Thyroid gland (tissue), 4 donors: ENCODE measurements at regions not wholly inside any gene's neighbourhood (a gene's known extent, or its start where the extent isn't known, plus 50 kb on each side); places are given as distances from the start of the nearest gene placed in this dataset.

ENCODE experiments used
- DNase-seq, 2 donors: peaks; one replicate each; pipeline ENCODE4 v3.0.0-alpha.2; 2019
- H3K27ac ChIP-seq, 3 donors: fragments of 200-600 bp; sonication (generic); 1 replicate in 2 of 3; 2 replicates in 1 of 3; pipeline ENCODE4 v1.5.1; 2016 to 2019; ENCODE audit warnings: mild to moderate bottlenecking in 1 of 3, moderate library complexity in 1 of 3
- H3K27me3 ChIP-seq: fragments of 200-600 bp; sonication (generic); one replicate; pipeline ENCODE4 v1.5.1; 2019
- H3K36me3 ChIP-seq, 2 donors: fragments of 200-600 bp; sonication (generic); one replicate each; pipeline ENCODE4 v1.5.1; 2016 to 2019
- H3K4me1 ChIP-seq, 2 donors: fragments of 200-600 bp; sonication (generic); one replicate each; pipeline ENCODE4 v1.5.1; 2017 to 2019
- H3K4me3 ChIP-seq, 3 donors: fragments of 200-600 bp; sonication (generic); replicated peaks in 1 of 3; 1 replicate in 2 of 3; 2 replicates in 1 of 3; pipeline ENCODE4 v1.5.1; 2016; ENCODE audit warnings: mild to moderate bottlenecking in 1 of 3
- H3K9me3 ChIP-seq: fragments of 200-600 bp; sonication (generic); one replicate; pipeline ENCODE4 v1.5.1; 2017
- CTCF ChIP-seq, 6 experiments: fragments of 200-600 bp in 3 of 6; fragments of 450-650 bp in 3 of 6; sonication (generic) in 3 of 6; IDR thresholded peaks; one replicate each; pipeline ENCODE4 v1.5.1; 2016 to 2019; ENCODE audit warnings: antibody characterized with exemption in 6 of 6, mild to moderate bottlenecking in 2 of 6, inconsistent platforms in 1 of 6, moderate library complexity in 1 of 6
- POLR2A ChIP-seq, 2 donors: fragments of 450-650 bp; IDR thresholded peaks; one replicate each; pipeline ENCODE4 v1.6.1; 2017; ENCODE audit warnings: antibody characterized with exemption in 2 of 2, mild to moderate bottlenecking in 2 of 2, moderate library complexity in 1 of 2
- WGBS, 2 donors: methylation state at CpG; one replicate each; pipeline ENCODE4 v1.1.5; 2017; 5-methylcytosine and 5-hydroxymethylcytosine counted together
- intact Hi-C: fragments of 100-400 bp; cut with DNase I; formaldehyde crosslinking; loops from one replicate; pipeline ENCODE4 v1.15.1; 2023

GRCh38 chr11:31881825-31882224 lies 70.7 kb upstream of the PAX6 start:
- intact Hi-C loops: no loop called here
- Histone ChIP-seq H3K4me1 (no peaks in the 10 kb centered on the region), H3K4me3 (no peak overlapping the region), H3K27me3 (no peaks in the 10 kb centered on the region), H3K9me3 (no peaks in the 10 kb centered on the region), H3K36me3 (no peaks in the 10 kb centered on the region), H3K27ac (no peak overlapping the region)
- WGBS, 2 donors: 48 to 49% methylated on average over 2 of the region's 2 CpGs
- DNase-seq: no peak
- TF ChIP-seq POLR2A (IDR thresholded peaks at IDR 0.05) (no peak), CTCF (IDR thresholded peaks at IDR 0.05) (no peak)

GRCh38 chr11:31879681-31880080 lies 68.6 kb upstream of the PAX6 start:
- intact Hi-C loops: no loop called here
- TF ChIP-seq CTCF (IDR thresholded peaks at IDR 0.05) (no peak), POLR2A (IDR thresholded peaks at IDR 0.05) (no peak)

GRCh38 chr11:31877863-31878262 lies 66.7 kb upstream of the PAX6 start:
- no peaks in the 10 kb centered on the region for H3K4me1 ChIP-seq
- no peaks in the 10 kb centered on the region for H3K27me3 ChIP-seq
- no peaks in the 10 kb centered on the region for H3K9me3 ChIP-seq
- DNase-seq: no peak
- no peak overlapping the region for H3K4me3 ChIP-seq
- WGBS, 2 donors: 77 to 83% methylated on average over 3 of the region's 3 CpGs
- H3K36me3 ChIP-seq: no peaks in the 10 kb centered on the region
- TF ChIP-seq CTCF (IDR thresholded peaks at IDR 0.05): no peak
- no peak for TF ChIP-seq POLR2A (IDR thresholded peaks at IDR 0.05)
- intact Hi-C loops: no loop called here
- H3K27ac ChIP-seq: no peak overlapping the region

More at GRCh38 chr11:31879681-31880080, 68.6 kb upstream of the PAX6 start:
- Histone ChIP-seq H3K27me3 (no peaks in the 10 kb centered on the region), H3K4me3 (no peak overlapping the region), H3K9me3 (no peaks in the 10 kb centered on the region), H3K27ac (no peak overlapping the region), H3K4me1 (no peaks in the 10 kb centered on the region), H3K36me3 (no peaks in the 10 kb centered on the region)
- DNase-seq: no peak
- 81 to 87% methylated on average over 2 of the region's 2 CpGs for WGBS, 2 donors

- Histone ChIP-seq H3K27ac (no peak overlapping the region), H3K4me3 (no peak overlapping the region), H3K9me3 (no peaks in the 10 kb centered on the region), H3K4me1 (no peaks in the 10 kb centered on the region), H3K36me3 (no peaks in the 10 kb centered on the region), H3K27me3 (no peaks in the 10 kb centered on the region)
- intact Hi-C loops: no loop called here
- TF ChIP-seq CTCF (IDR thresholded peaks at IDR 0.05) (no peak), POLR2A (IDR thresholded peaks at IDR 0.05) (no peak)
- no peak for DNase-seq
- WGBS, 2 donors: 41 to 50% methylated on average over 4 of the region's 4 CpGs
Measured at GRCh38 chr11:31877083-31877482, 66.0 kb upstream of the PAX6 start.

GRCh38 chr11:31875866-31876560 lies 64.9 kb upstream of the PAX6 start:
- H3K27me3 ChIP-seq: no peaks in the 10 kb centered on the region
- H3K27ac ChIP-seq: no peak overlapping the region
- intact Hi-C loops: no loop called here
- 29 to 35% methylated on average over 13 of the region's 13 CpGs for WGBS, 2 donors
- no peak for TF ChIP-seq CTCF (IDR thresholded peaks at IDR 0.05)
- no peak for TF ChIP-seq POLR2A (IDR thresholded peaks at IDR 0.05)
- H3K4me1 ChIP-seq: no peaks in the 10 kb centered on the region
- H3K36me3 ChIP-seq: no peaks in the 10 kb centered on the region
- no peak for DNase-seq
- H3K9me3 ChIP-seq: no peaks in the 10 kb centered on the region
- H3K4me3 ChIP-seq: no peak overlapping the region
